Ovary (tissue), 7 donors: ENCODE measurements at regions not wholly inside any gene's neighbourhood (a gene's known extent, or its start where the extent isn't known, plus 50 kb on each side); places are given as distances from the start of the nearest gene placed in this dataset.

Experiments used
- DNase-seq, 5 donors: peaks; one replicate each; pipeline ENCODE4 v3.0.0-alpha.2; 2019 to 2020
- H3K27ac ChIP-seq, 2 donors: fragments of 200-600 bp; one replicate each; pipeline versions ENCODE4 v1.5.1 to v1.8.0; 2019 to 2022
- H3K27me3 ChIP-seq: fragments of 200-600 bp; one replicate; pipeline ENCODE4 v1.8.0; 2022
- H3K36me3 ChIP-seq: fragments of 200-600 bp; sonication (generic); one replicate; pipeline ENCODE4 v1.5.1; 2019
- H3K4me1 ChIP-seq: one replicate; pipeline ENCODE4 v1.8.1; 2013; ENCODE audit warnings: mild to moderate bottlenecking, moderate library complexity; ENCODE audit not compliant: insufficient read depth
- H3K4me3 ChIP-seq: fragments of 200-600 bp; sonication (generic); one replicate; pipeline ENCODE4 v1.5.1; 2017
- H3K9me3 ChIP-seq, 2 donors: fragments of 200-600 bp in 1 of 2; sonication (generic) in 1 of 2; one replicate each; pipeline versions ENCODE4 v1.5.1 to v1.8.1; 2013 to 2019; ENCODE audit warnings: mild to moderate bottlenecking in 1 of 2, moderate library complexity in 1 of 2
- CTCF ChIP-seq, 3 donors: fragments of 450-650 bp in 2 of 3; fragments of 200-600 bp in 1 of 3; IDR thresholded peaks; one replicate each; pipeline versions ENCODE4 v1.5.1 to v1.8.0; 2016 to 2022; ENCODE audit warnings: antibody characterized with exemption in 3 of 3, mild to moderate bottlenecking in 1 of 3
- EP300 ChIP-seq: sonication (generic); formaldehyde crosslinking; IDR thresholded peaks from one replicate; pipeline ENCODE4 v1.6.1; 2017; ENCODE audit warnings: antibody characterized with exemption
- POLR2A ChIP-seq: fragments of 450-650 bp; IDR thresholded peaks from one replicate; pipeline ENCODE4 v1.6.1; 2017; ENCODE audit warnings: antibody characterized with exemption, mild to moderate bottlenecking, moderate library complexity
- WGBS, 3 donors: extraction: QIAGEN DNeasy Blood & Tissue Kit in 1 of 3; methylation state at CpG; one replicate each; pipeline versions ENCODE4 v1.1.5 to v1.1.7; 2013 to 2017; 5-methylcytosine and 5-hydroxymethylcytosine counted together
- intact Hi-C, 4 donors: fragments of 100-400 bp; cut with DNase I; formaldehyde crosslinking; loops; one replicate each; pipeline versions ENCODE4 v1.11.0 to v1.15.1; 2022 to 2023
- donor health status: DM: no; HTN: no; CAD: no; lungs with moderate emphysema.
- donor health status: DM: no; HTN: no; CAD: no.
- donor health status: Bipolar disorder and iron deficiency.
- donor health status: DM: no; HTN: no; CAD: no.
- donor health status: DM: yes; HTN: yes; CAD: no.

GRCh38 chr5:40098313-40098712, 581.4 kb upstream of the PTGER4 start:
- no peaks in the 10 kb centered on the region for H3K9me3 ChIP-seq
- H3K4me1 ChIP-seq = no peaks in the 10 kb centered on the region
- no peaks in the 10 kb centered on the region for H3K27me3 ChIP-seq
- H3K36me3 ChIP-seq = no peaks in the 10 kb centered on the region
- TF ChIP-seq EP300 (no peak), CTCF (IDR thresholded peaks at IDR 0.05) (no peak), POLR2A (no peak)
- intact Hi-C loops = no loop called here
- no peak for DNase-seq
- H3K4me3 ChIP-seq = no peak overlapping the region
- no peak overlapping the region for H3K27ac ChIP-seq

- no peak for DNase-seq
- TF ChIP-seq EP300 = no peak
- no peak for TF ChIP-seq POLR2A
- TF ChIP-seq CTCF (IDR thresholded peaks at IDR 0.05) = no peak
- no peaks in the 10 kb centered on the region for H3K9me3 ChIP-seq
- H3K36me3 ChIP-seq = no peaks in the 10 kb centered on the region
- 69 to 80% (median 78%) methylated on average over 2 of the region's 2 CpGs for WGBS, 3 donors
- H3K4me1 ChIP-seq = no peaks in the 10 kb centered on the region
- H3K4me3 ChIP-seq = no peak overlapping the region
- no peaks in the 10 kb centered on the region for H3K27me3 ChIP-seq
- no peak overlapping the region for H3K27ac ChIP-seq
- intact Hi-C loops = no loop called here
Observed at GRCh38 chr5:40093550-40093949, 586.2 kb upstream of the PTGER4 start.

- H3K4me3 ChIP-seq = no peak overlapping the region
- H3K27ac ChIP-seq = no peak overlapping the region
- no peaks in the 10 kb centered on the region for H3K36me3 ChIP-seq
- intact Hi-C loops = no loop called here
- DNase-seq = no peak
- H3K4me1 ChIP-seq = no peaks in the 10 kb centered on the region
- no peak for TF ChIP-seq CTCF (IDR thresholded peaks at IDR 0.05)
- TF ChIP-seq EP300 = no peak
- TF ChIP-seq POLR2A = no peak
- H3K27me3 ChIP-seq = no peaks in the 10 kb centered on the region
- H3K9me3 ChIP-seq = no peaks in the 10 kb centered on the region
Observed at GRCh38 chr5:40089269-40089668, 590.4 kb upstream of the PTGER4 start.

- no peaks in the 10 kb centered on the region for H3K36me3 ChIP-seq
- intact Hi-C loops = no loop called here
- no peak for DNase-seq
- TF ChIP-seq CTCF (IDR thresholded peaks at IDR 0.05) (no peak), POLR2A (no peak), EP300 (no peak)
- no peaks in the 10 kb centered on the region for H3K9me3 ChIP-seq
- H3K27me3 ChIP-seq = no peaks in the 10 kb centered on the region
- WGBS, 3 donors = 52 to 93% (median 65%) methylated on average over 1 of the region's 1 CpG
- H3K4me3 ChIP-seq = no peak overlapping the region
- H3K4me1 ChIP-seq = no peaks in the 10 kb centered on the region
- no peak overlapping the region for H3K27ac ChIP-seq
Observed at GRCh38 chr5:40084614-40085013, 595.1 kb upstream of the PTGER4 start.

- H3K36me3 ChIP-seq = no peaks in the 10 kb centered on the region
- intact Hi-C loops = no loop called here
- 0% methylated on average over 1 of the region's 1 CpG for WGBS, 3 donors
- TF ChIP-seq CTCF (IDR thresholded peaks at IDR 0.05) (no peak), EP300 (no peak), POLR2A (no peak)
- no peaks in the 10 kb centered on the region for H3K9me3 ChIP-seq
- H3K4me1 ChIP-seq = no peaks in the 10 kb centered on the region
- H3K27me3 ChIP-seq = no peaks in the 10 kb centered on the region
- no peak overlapping the region for H3K27ac ChIP-seq
- H3K4me3 ChIP-seq = no peak overlapping the region
- no peak for DNase-seq
Observed at GRCh38 chr5:40082313-40082712, 597.4 kb upstream of the PTGER4 start.
